ENCODE measurements at regions not wholly inside any gene's neighbourhood (a gene's known extent, or its start where the extent isn't known, plus 50 kb on each side); places are given as distances from the start of the nearest gene placed in this dataset.

- TF ChIP-seq SIN3A (IDR thresholded peaks at IDR 0.05; ENCODE audit: borderline replicate concordance, low read depth, low read length) (no peak), MXI1 (IDR thresholded peaks at IDR 0.05; ENCODE audit: low read depth, low read length) (no peak), MAX (IDR thresholded peaks at IDR 0.05; ENCODE audit: low read depth) (no peak), CTCF (IDR thresholded peaks at IDR 0.05) (no peak), NFIC (IDR thresholded peaks at IDR 0.05; ENCODE audit: borderline replicate concordance) (no peak), PBX3 (IDR thresholded peaks at IDR 0.05) (no peak), USF2 (IDR thresholded peaks at IDR 0.05; ENCODE audit: borderline replicate concordance, low read depth, low read length) (no peak), POLR2AphosphoS5 (IDR thresholded peaks at IDR 0.05; ENCODE audit: low read depth, low read length) (no peak), EZH2phosphoT487 (IDR thresholded peaks at IDR 0.05; ENCODE audit: borderline replicate concordance, low read depth) (no peak), NRF1 (IDR thresholded peaks at IDR 0.05; ENCODE audit: low read depth, low read length) (no peak)
Measured at GRCh38 chr19:33890569-33890968, 93.9 kb downstream of the KCTD15 start.

Measured in SK-N-SH (cell line).